Activated CD4-positive, alpha-beta T cell treated with anti-CD3 and anti-CD28 coated beads for 36 hours (primary cell): ENCODE measurements at regions not wholly inside any gene's neighbourhood (a gene's known extent, or its start where the extent isn't known, plus 50 kb on each side); places are given as distances from the start of the nearest gene placed in this dataset.

ENCODE experiments used
- ATAC-seq: fragments of 200-7000 bp; cut with Tn5 transposase; one replicate; pipeline ENCODE4 v1.10.0; 2021; ENCODE audit warnings: mild to moderate bottlenecking, moderate library complexity
- CTCF ChIA-PET: fragments of 350-600 bp; sonication (Branson Sonifier 250); formaldehyde crosslinking; loops from one replicate; lab custom pipeline; 2021; ENCODE audit warnings: antibody characterized with exemption; lab: Charles Lee
- POLR2A ChIA-PET: fragments of 350-600 bp; sonication (Branson Sonifier 250); formaldehyde crosslinking; loops from one replicate; lab custom pipeline; 2021; ENCODE audit warnings: antibody characterized with exemption, inconsistent platforms; lab: Charles Lee
- DNase-seq: peaks from one replicate; pipeline ENCODE4 v3.0.0-alpha.2; 2020
- H3K27ac Mint-ChIP-seq: one replicate; pipeline ENCODE4 v1.8.0; 2021; ENCODE audit warnings: mixed read lengths
- H3K27me3 Mint-ChIP-seq: one replicate; pipeline ENCODE4 v1.8.0; 2021; ENCODE audit warnings: mixed read lengths
- H3K36me3 Mint-ChIP-seq: one replicate; pipeline ENCODE4 v1.8.0; 2021; ENCODE audit warnings: low read depth, mixed read lengths
- H3K4me1 Mint-ChIP-seq: one replicate; pipeline ENCODE4 v1.8.0; 2021; ENCODE audit warnings: mixed read lengths
- H3K4me3 Mint-ChIP-seq: one replicate; pipeline ENCODE4 v1.8.0; 2021; ENCODE audit warnings: mild to moderate bottlenecking, moderate library complexity, mixed read lengths
- H3K9me3 Mint-ChIP-seq: one replicate; pipeline ENCODE4 v1.8.0; 2021; ENCODE audit warnings: low read depth, mixed read lengths
- intact Hi-C, 2 experiments: fragments of 100-400 bp; cut with DNase I in 1 of 2; cut with micrococcal nuclease in 1 of 2; formaldehyde crosslinking; loops; one replicate each; pipeline versions ENCODE4 v1.14.2 to v1.15.1; 2022 to 2024; cut with DNase I, micrococcal nuclease

- Mint-ChIP-seq H3K27ac (no peak overlapping the region), H3K9me3 (no peaks in the 10 kb centered on the region), H3K27me3 (no peaks in the 10 kb centered on the region), H3K4me3 (no peak overlapping the region), H3K4me1 (peaks cover 11% of the 10 kb centered on the region), H3K36me3 (peaks cover 8% of the 10 kb centered on the region)
- intact Hi-C loops, result no loop called here
- ChIA-PET POLR2A (no interaction called here), CTCF (no interaction called here)
- peak; percentile 30 for ATAC-seq
- DNase-seq, result no peak
These were observed 52.4 kb downstream of the ATOSA start for GRCh38 chr15:52626671-52627369.

- ChIA-PET POLR2A (no interaction called here), CTCF (interaction anchor here (0.6 kb wide), 2 partner anchors 14 to 304 kb away, joined by 3 read pairs; no protein-coding TSS in a partner anchor)
- Mint-ChIP-seq H3K36me3 (peaks cover 8% of the 10 kb centered on the region), H3K4me1 (peaks cover 10% of the 10 kb centered on the region), H3K9me3 (no peaks in the 10 kb centered on the region), H3K27ac (no peak overlapping the region), H3K4me3 (no peak overlapping the region), H3K27me3 (no peaks in the 10 kb centered on the region)
- intact Hi-C loops, result no loop called here
- DNase-seq (no peak), ATAC-seq (no peak)
These were observed 54.9 kb downstream of the ATOSA start for GRCh38 chr15:52624262-52624661.

GRCh38 chr15:52622791-52623190, 54.0 kb upstream of the ARPP19 start:
- no peaks in the 10 kb centered on the region for H3K9me3 Mint-ChIP-seq
- peaks cover 10% of the 10 kb centered on the region for H3K36me3 Mint-ChIP-seq
- ATAC-seq (no peak), DNase-seq (no peak)
- H3K4me1 Mint-ChIP-seq, result peaks cover 10% of the 10 kb centered on the region
- no peak overlapping the region for H3K27ac Mint-ChIP-seq
- ChIA-PET CTCF (no interaction called here), POLR2A (interaction anchor here (0.7 kb wide), 2 partner anchors 250 to 296 kb away, joined by 3 read pairs; no protein-coding TSS in a partner anchor)
- H3K4me3 Mint-ChIP-seq, result no peak overlapping the region
- intact Hi-C loops, result no loop called here
- H3K27me3 Mint-ChIP-seq, result no peaks in the 10 kb centered on the region

GRCh38 chr15:52620496-52620895, 51.7 kb upstream of the ARPP19 start:
- ChIA-PET POLR2A (no interaction called here), CTCF (no interaction called here)
- intact Hi-C loops, result no loop called here
- H3K4me1 Mint-ChIP-seq, result peaks cover 6% of the 10 kb centered on the region
- H3K4me3 Mint-ChIP-seq, result no peak overlapping the region
- ATAC-seq, result no peak
- no peaks in the 10 kb centered on the region for H3K9me3 Mint-ChIP-seq
- H3K27ac Mint-ChIP-seq, result no peak overlapping the region
- H3K27me3 Mint-ChIP-seq, result no peaks in the 10 kb centered on the region
- no peak for DNase-seq
- H3K36me3 Mint-ChIP-seq, result peaks cover 11% of the 10 kb centered on the region
